WERI-Rb-1 (cell line): ENCODE measurements at regions not wholly inside any gene's neighbourhood (a gene's known extent, or its start where the extent isn't known, plus 50 kb on each side); places are given as distances from the start of the nearest gene placed in this dataset.
A peak's percentile ranks its signal among the peaks of the same experiment; 100 is the strongest.

Experiments used
- DNase-seq: peaks from one replicate; pipeline ENCODE4 v3.0.0-alpha.2; 2020
- H3K27ac ChIP-seq: fragments of 250-450 bp; sonication (Bioruptor Pico); 2 replicates; pipeline ENCODE4 v1.5.1; 2020; ENCODE audit warnings: mild to moderate bottlenecking, moderate library complexity
- H3K27me3 ChIP-seq: fragments of 250-450 bp; sonication (Bioruptor Pico); 2 replicates; pipeline ENCODE4 v1.5.1; 2021; ENCODE audit warnings: mild to moderate bottlenecking, low read depth, moderate library complexity; ENCODE audit not compliant: insufficient read depth, severe bottlenecking
- H3K36me3 ChIP-seq: fragments of 250-450 bp; sonication (Bioruptor Pico); 2 replicates; pipeline ENCODE4 v1.5.1; 2020; ENCODE audit warnings: mild to moderate bottlenecking, moderate library complexity
- H3K4me3 ChIP-seq: 2 replicates; pipeline ENCODE4 v1.5.1; 2011; ENCODE audit warnings: low read depth, mild to moderate bottlenecking, control low read depth, low read length
- H3K9me3 ChIP-seq: fragments of 250-450 bp; sonication (Bioruptor Pico); 2 replicates; pipeline ENCODE4 v1.5.1; 2021; ENCODE audit warnings: mild to moderate bottlenecking, moderate library complexity; ENCODE audit not compliant: severe bottlenecking
- CTCF ChIP-seq: IDR thresholded peaks from 2 replicates; pipeline ENCODE4 v1.5.1; 2011; ENCODE audit warnings: low read depth, mild to moderate bottlenecking, control low read depth, inconsistent platforms, low read length

- Histone ChIP-seq H3K9me3 (no peaks in the 10 kb centered on the region), H3K27me3 (no peaks in the 10 kb centered on the region), H3K4me3 (no peak overlapping the region), H3K36me3 (peaks cover 21% of the 10 kb centered on the region), H3K27ac (peak overlapping the region; percentile 89)
- no peak for TF ChIP-seq CTCF
- no peak for DNase-seq
Observed at GRCh38 chr17:77373299-77374169, 232.8 kb downstream of the SEC14L1 start.

GRCh38 chr17:77374170-77374936 is 233.6 kb downstream of the SEC14L1 start:
- Histone ChIP-seq H3K27me3 (no peaks in the 10 kb centered on the region), H3K36me3 (peaks cover 24% of the 10 kb centered on the region), H3K9me3 (no peaks in the 10 kb centered on the region), H3K27ac (peak overlapping the region; percentile 89), H3K4me3 (no peak overlapping the region)
- peak; percentile 86 for DNase-seq
- TF ChIP-seq CTCF = peak; percentile 31

- no peaks in the 10 kb centered on the region for H3K9me3 ChIP-seq
- no peaks in the 10 kb centered on the region for H3K27me3 ChIP-seq
- H3K4me3 ChIP-seq = no peak overlapping the region
- no peak for DNase-seq
- no peak for TF ChIP-seq CTCF
- peak overlapping the region; percentile 89 for H3K27ac ChIP-seq
- peaks cover 25% of the 10 kb centered on the region for H3K36me3 ChIP-seq
Observed at GRCh38 chr17:77375108-77375916, 234.5 kb downstream of the SEC14L1 start.

GRCh38 chr17:77375917-77376651 is 235.3 kb downstream of the SEC14L1 start:
- Histone ChIP-seq H3K27me3 (no peaks in the 10 kb centered on the region), H3K4me3 (peak overlapping the region; percentile 14), H3K9me3 (no peaks in the 10 kb centered on the region), H3K36me3 (peaks cover 22% of the 10 kb centered on the region), H3K27ac (peak overlapping the region; percentile 89)
- DNase-seq = peak; percentile 80
- TF ChIP-seq CTCF = no peak
